Tibial artery (tissue), 4 donors: ENCODE measurements at regions not wholly inside any gene's neighbourhood (a gene's known extent, or its start where the extent isn't known, plus 50 kb on each side); places are given as distances from the start of the nearest gene placed in this dataset.

Experiments
- DNase-seq, 2 donors: peaks; one replicate each; pipeline ENCODE4 v3.0.0-alpha.2; 2019
- H3K27ac ChIP-seq, 2 donors: fragments of 200-600 bp; sonication (generic) in 1 of 2; 1 replicate in 1 of 2; 2 replicates in 1 of 2; pipeline ENCODE4 v1.5.1; 2018 to 2019; ENCODE audit warnings: mild to moderate bottlenecking in 1 of 2
- H3K27me3 ChIP-seq, 2 donors: fragments of 200-600 bp; sonication (generic) in 1 of 2; one replicate each; pipeline versions ENCODE4 v1.5.1 to v1.6.0; 2016 to 2019
- H3K36me3 ChIP-seq, 3 donors: fragments of 200-600 bp; sonication (generic) in 2 of 3; one replicate each; pipeline ENCODE4 v1.5.1; 2016 to 2019; ENCODE audit warnings: mild to moderate bottlenecking in 2 of 3
- H3K4me1 ChIP-seq, 4 donors: fragments of 200-600 bp; sonication (generic) in 2 of 4; 1 replicate in 3 of 4; 2 replicates in 1 of 4; pipeline ENCODE4 v1.5.1; 2016 to 2019
- H3K4me3 ChIP-seq, 2 donors: fragments of 200-600 bp; sonication (generic) in 1 of 2; 1 replicate in 1 of 2; 2 replicates in 1 of 2; pipeline ENCODE4 v1.5.1; 2018 to 2019; ENCODE audit warnings: mild to moderate bottlenecking in 2 of 2
- H3K9me3 ChIP-seq, 3 donors: fragments of 200-600 bp; sonication (generic) in 1 of 3; one replicate each; pipeline ENCODE4 v1.5.1; 2016 to 2019
- CTCF ChIP-seq, 2 experiments: fragments of 200-600 bp in 1 of 2; fragments of 450-650 bp in 1 of 2; IDR thresholded peaks; one replicate each; pipeline ENCODE4 v1.5.1; 2017 to 2019; ENCODE audit warnings: antibody characterized with exemption in 2 of 2, mild to moderate bottlenecking in 1 of 2, moderate library complexity in 1 of 2
- intact Hi-C: fragments of 100-400 bp; cut with DNase I; formaldehyde crosslinking; loops from one replicate; pipeline ENCODE4 v1.15.0; 2023; ENCODE audit warnings: low total_unique reads

GRCh38 chr11:33585586-33586209 lies 114.9 kb downstream of the C11orf91 start:
- TF ChIP-seq CTCF (IDR thresholded peaks at IDR 0.05): no peak
- Histone ChIP-seq H3K4me1 (no peaks in the 10 kb centered on the region), H3K9me3 (no peaks in the 10 kb centered on the region), H3K27ac (no peak overlapping the region), H3K4me3 (no peak overlapping the region), H3K36me3 (no peaks in the 10 kb centered on the region), H3K27me3 (no peaks in the 10 kb centered on the region)
- no peak for DNase-seq
- intact Hi-C loops: no loop called here

GRCh38 chr11:33582636-33583325 lies 117.8 kb downstream of the C11orf91 start:
- no peak overlapping the region for H3K27ac ChIP-seq
- no peak overlapping the region for H3K4me3 ChIP-seq
- no peaks in the 10 kb centered on the region for H3K36me3 ChIP-seq
- no peaks in the 10 kb centered on the region for H3K4me1 ChIP-seq
- H3K27me3 ChIP-seq: no peaks in the 10 kb centered on the region
- H3K9me3 ChIP-seq: no peaks in the 10 kb centered on the region
- no peak for TF ChIP-seq CTCF (IDR thresholded peaks at IDR 0.05)
- DNase-seq: no peak
- intact Hi-C loops: no loop called here

DNA sequence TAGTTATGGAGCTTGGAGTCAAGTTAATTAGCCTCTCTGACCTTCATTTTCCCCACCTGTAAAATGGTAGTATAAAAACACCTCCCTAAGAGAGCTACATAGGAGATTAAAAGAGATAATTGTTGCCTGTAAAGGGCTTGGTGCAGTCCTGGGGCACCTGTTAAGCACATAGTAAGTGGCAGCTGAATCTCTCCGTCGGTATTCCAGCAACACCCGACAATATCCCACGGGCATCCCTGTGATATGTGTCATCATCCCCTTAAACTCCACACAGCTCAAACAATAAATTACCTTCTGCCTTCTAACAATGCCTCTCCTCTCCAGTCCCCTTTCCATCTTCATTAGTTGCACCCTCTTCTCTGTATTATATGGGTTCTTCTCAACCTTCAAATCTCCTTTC lies 121.5 kb downstream of the C11orf91 start:
- no peak for DNase-seq
- H3K4me3 ChIP-seq: no peak overlapping the region
- no peak overlapping the region for H3K27ac ChIP-seq
- TF ChIP-seq CTCF (IDR thresholded peaks at IDR 0.05): no peak
- H3K36me3 ChIP-seq: no peaks in the 10 kb centered on the region
- H3K4me1 ChIP-seq: no peaks in the 10 kb centered on the region
- no peaks in the 10 kb centered on the region for H3K9me3 ChIP-seq
- intact Hi-C loops: no loop called here
- no peaks in the 10 kb centered on the region for H3K27me3 ChIP-seq

- H3K9me3 ChIP-seq: no peaks in the 10 kb centered on the region
- no peak for DNase-seq
- H3K27me3 ChIP-seq: no peaks in the 10 kb centered on the region
- no peak for TF ChIP-seq CTCF (IDR thresholded peaks at IDR 0.05)
- H3K27ac ChIP-seq: no peak overlapping the region
- H3K4me1 ChIP-seq: no peaks in the 10 kb centered on the region
- intact Hi-C loops: no loop called here
- no peak overlapping the region for H3K4me3 ChIP-seq
- H3K36me3 ChIP-seq: no peaks in the 10 kb centered on the region
Observed at GRCh38 chr11:33577204-33577603, 123.4 kb downstream of the C11orf91 start.

DNA sequence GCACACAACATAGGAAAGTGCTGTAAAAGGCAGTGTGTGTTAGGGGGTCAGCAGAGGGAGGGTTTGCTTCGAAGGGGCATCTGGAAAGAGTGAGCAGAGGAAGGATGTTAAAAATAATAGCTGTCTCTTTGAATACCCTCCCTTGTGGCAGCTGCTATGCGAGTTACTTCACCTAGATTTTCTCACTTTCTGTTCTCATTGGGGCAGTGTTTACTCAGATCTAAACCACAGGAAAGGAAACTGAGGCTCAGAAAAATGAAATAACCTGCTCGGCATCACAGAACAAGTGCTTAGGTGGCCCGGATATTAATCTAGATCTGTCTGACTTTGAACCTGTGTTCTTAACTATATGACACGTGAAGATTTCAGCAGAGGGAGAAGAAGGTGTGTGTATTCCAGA lies 125.3 kb downstream of the C11orf91 start:
- H3K4me1 ChIP-seq: no peaks in the 10 kb centered on the region
- H3K27me3 ChIP-seq: peaks cover 0 to under 1% of the 10 kb centered on the region in 2 donors
- DNase-seq: no peak
- no peaks in the 10 kb centered on the region for H3K36me3 ChIP-seq
- no peak overlapping the region for H3K27ac ChIP-seq
- H3K4me3 ChIP-seq: no peak overlapping the region
- no peak for TF ChIP-seq CTCF (IDR thresholded peaks at IDR 0.05)
- no peaks in the 10 kb centered on the region for H3K9me3 ChIP-seq
- intact Hi-C loops: no loop called here
